Loucy (cell line): ENCODE measurements at regions not wholly inside any gene's neighbourhood (a gene's known extent, or its start where the extent isn't known, plus 50 kb on each side); places are given as distances from the start of the nearest gene placed in this dataset.

Experiments
- H2AFZ ChIP-seq: fragments of 200-600 bp; sonication (generic); 2 replicates; pipeline ENCODE4 v1.6.0; 2016; ENCODE audit warnings: antibody characterized with exemption, mild to moderate bottlenecking, low read length, moderate library complexity
- H3F3A ChIP-seq: fragments of 200-600 bp; 2 replicates; pipeline ENCODE4 v1.6.0; 2016; ENCODE audit warnings: antibody characterized with exemption, low read depth, mild to moderate bottlenecking
- H3K27me3 ChIP-seq: fragments of 200-600 bp; sonication (generic); 2 replicates; pipeline ENCODE4 v1.6.1; 2014; ENCODE audit warnings: low read length, mild to moderate bottlenecking; ENCODE audit not compliant: insufficient read depth, poor library complexity, severe bottlenecking
- H3K36me3 ChIP-seq: fragments of 200-600 bp; sonication (generic); 2 replicates; pipeline ENCODE4 v1.6.1; 2016; ENCODE audit warnings: low read length; ENCODE audit not compliant: insufficient read depth
- H3K4me1 ChIP-seq: fragments of 200-600 bp; sonication (generic); 2 replicates; pipeline ENCODE4 v1.5.1; 2014; ENCODE audit warnings: low read length, mild to moderate bottlenecking; ENCODE audit not compliant: insufficient read depth, poor library complexity, severe bottlenecking
- H3K4me2 ChIP-seq: fragments of 200-600 bp; sonication (generic); 2 replicates; pipeline ENCODE4 v1.6.0; 2014; ENCODE audit warnings: antibody characterized with exemption, low read length, low read depth, mild to moderate bottlenecking; ENCODE audit not compliant: poor library complexity, severe bottlenecking
- H3K4me3 ChIP-seq: fragments of 200-600 bp; sonication (generic); 2 replicates; pipeline ENCODE4 v1.5.1; 2014; ENCODE audit warnings: low read length, mild to moderate bottlenecking, mixed read lengths; ENCODE audit not compliant: poor library complexity, severe bottlenecking
- H3K79me2 ChIP-seq: fragments of 200-600 bp; sonication (generic); 2 replicates; pipeline ENCODE4 v1.6.1; 2014; ENCODE audit warnings: low read length; ENCODE audit not compliant: insufficient read depth
- H3K9ac ChIP-seq: fragments of 200-600 bp; sonication (generic); 2 replicates; pipeline ENCODE4 v1.6.0; 2014; ENCODE audit warnings: mild to moderate bottlenecking, low read depth, low read length, moderate library complexity; ENCODE audit not compliant: poor library complexity, severe bottlenecking
- H3K9me2 ChIP-seq: fragments of 200-600 bp; sonication (generic); replicated peaks from 2 replicates; pipeline ENCODE4 v1.6.1; 2016; ENCODE audit warnings: low read depth, low read length, mixed read lengths
- H3K9me3 ChIP-seq: fragments of 200-600 bp; sonication (generic); 2 replicates; pipeline ENCODE4 v1.6.1; 2014; ENCODE audit warnings: mild to moderate bottlenecking, antibody characterized with exemption, low read length, low read depth; ENCODE audit not compliant: insufficient read depth
- H4K20me1 ChIP-seq: fragments of 200-600 bp; sonication (generic); 2 replicates; pipeline ENCODE4 v1.6.0; 2014; ENCODE audit warnings: antibody characterized with exemption, low read length, mild to moderate bottlenecking; ENCODE audit not compliant: insufficient read depth, poor library complexity, severe bottlenecking
- CTCF ChIP-seq: fragments of 200-600 bp; sonication (generic); conservative IDR thresholded peaks from 2 replicates; pipeline ENCODE4 v1.5.1; 2014; ENCODE audit warnings: mild to moderate bottlenecking, antibody characterized with exemption, low read length
- EZH2phosphoT487 ChIP-seq: fragments of 200-600 bp; IDR thresholded peaks from 2 replicates; pipeline ENCODE4 v1.6.1; 2018; ENCODE audit warnings: antibody characterized with exemption, mild to moderate bottlenecking, moderate library complexity, borderline replicate concordance

GRCh38 chr4:126856906-126857305, 775.9 kb upstream of the INTU start:
- no peaks in the 10 kb centered on the region for H3K36me3 ChIP-seq
- no peaks in the 10 kb centered on the region for H3F3A ChIP-seq
- H3K9me3 ChIP-seq = no peaks in the 10 kb centered on the region
- no peaks in the 10 kb centered on the region for H3K9me2 ChIP-seq
- H4K20me1 ChIP-seq = no peaks in the 10 kb centered on the region
- H2AFZ ChIP-seq = no peak overlapping the region
- no peak overlapping the region for H3K4me3 ChIP-seq
- no peak overlapping the region for H3K9ac ChIP-seq
- H3K4me1 ChIP-seq = no peaks in the 10 kb centered on the region
- no peak overlapping the region for H3K4me2 ChIP-seq
- H3K79me2 ChIP-seq = no peaks in the 10 kb centered on the region
- H3K27me3 ChIP-seq = no peaks in the 10 kb centered on the region
- TF ChIP-seq EZH2phosphoT487 = no peak
- TF ChIP-seq CTCF = no peak

GRCh38 chr4:126859314-126859713, 773.4 kb upstream of the INTU start:
- no peak overlapping the region for H3K4me2 ChIP-seq
- H4K20me1 ChIP-seq = no peaks in the 10 kb centered on the region
- H3F3A ChIP-seq = no peaks in the 10 kb centered on the region
- H3K36me3 ChIP-seq = no peaks in the 10 kb centered on the region
- no peaks in the 10 kb centered on the region for H3K27me3 ChIP-seq
- H3K9ac ChIP-seq = no peak overlapping the region
- no peak overlapping the region for H2AFZ ChIP-seq
- TF ChIP-seq CTCF (no peak), EZH2phosphoT487 (no peak)
- H3K9me3 ChIP-seq = no peaks in the 10 kb centered on the region
- H3K4me1 ChIP-seq = no peaks in the 10 kb centered on the region
- H3K9me2 ChIP-seq = no peaks in the 10 kb centered on the region
- no peaks in the 10 kb centered on the region for H3K79me2 ChIP-seq
- no peak overlapping the region for H3K4me3 ChIP-seq

GRCh38 chr4:126859872-126860271, 772.9 kb upstream of the INTU start:
- Histone ChIP-seq H3K4me3 (no peak overlapping the region), H3K79me2 (no peaks in the 10 kb centered on the region), H3K9me3 (no peaks in the 10 kb centered on the region), H3K4me2 (no peak overlapping the region), H3K36me3 (no peaks in the 10 kb centered on the region), H2AFZ (no peak overlapping the region), H3K9me2 (no peaks in the 10 kb centered on the region), H3K27me3 (no peaks in the 10 kb centered on the region), H3K9ac (no peak overlapping the region), H3F3A (no peaks in the 10 kb centered on the region), H3K4me1 (no peaks in the 10 kb centered on the region), H4K20me1 (no peaks in the 10 kb centered on the region)
- no peak for TF ChIP-seq EZH2phosphoT487
- TF ChIP-seq CTCF = no peak
